ENCODE measurements at regions not wholly inside any gene's neighbourhood (a gene's known extent, or its start where the extent isn't known, plus 50 kb on each side); places are given as distances from the start of the nearest gene placed in this dataset.
"Not testable (repeated sequence)": the region's sequence is repeated elsewhere in the genome, so short reads cannot be mapped to it uniquely, and the experiment has no call there.

GRCh38 chr1:242806324-242806723, 281.8 kb upstream of the PLD5 start:
- DNase-seq = no peak

GRCh38 chr1:242805360-242805759, 280.9 kb upstream of the PLD5 start:
- DNase-seq = not testable (repeated sequence)

- no peak for DNase-seq
Measured at GRCh38 chr1:242802973-242803372, 278.5 kb upstream of the PLD5 start.

- no peak for DNase-seq
Measured at GRCh38 chr1:242800521-242800920, 276.0 kb upstream of the PLD5 start.

GRCh38 chr1:242797856-242798255, 273.4 kb upstream of the PLD5 start:
- no peak for DNase-seq

GRCh38 chr1:242788771-242789170, 264.3 kb upstream of the PLD5 start:
- no peak for DNase-seq

- peak; percentile 91 for DNase-seq
Measured at GRCh38 chr1:242787968-242788367, 263.5 kb upstream of the PLD5 start.

GRCh38 chr1:242784807-242785206, 260.3 kb upstream of the PLD5 start:
- peak; percentile 91 for DNase-seq

- DNase-seq = no peak
Measured at GRCh38 chr1:242784084-242784483, 259.6 kb upstream of the PLD5 start.

- DNase-seq = no peak
Measured at GRCh38 chr1:242774256-242774655, 249.8 kb upstream of the PLD5 start.

- DNase-seq = no peak
Measured at GRCh38 chr1:242770366-242770765, 245.9 kb upstream of the PLD5 start.

GRCh38 chr1:242764161-242764560, 239.7 kb upstream of the PLD5 start:
- no peak for DNase-seq

- DNase-seq = no peak
Measured at GRCh38 chr1:242761556-242761955, 237.1 kb upstream of the PLD5 start.

- no peak for DNase-seq
Measured at GRCh38 chr1:242754926-242755325, 230.4 kb upstream of the PLD5 start.

GRCh38 chr1:242754125-242754524, 229.6 kb upstream of the PLD5 start:
- no peak for DNase-seq

- DNase-seq = no peak
Measured at GRCh38 chr1:242747233-242747632, 222.7 kb upstream of the PLD5 start.

- DNase-seq = peak; percentile 71
Measured at GRCh38 chr1:242745079-242745478, 220.6 kb upstream of the PLD5 start.

- DNase-seq = no peak
Measured at GRCh38 chr1:242743983-242744780, 219.7 kb upstream of the PLD5 start.

- no peak for DNase-seq
Measured at GRCh38 chr1:242738702-242739645, 214.5 kb upstream of the PLD5 start.

- no peak for DNase-seq
Measured at GRCh38 chr1:242736611-242737010, 212.1 kb upstream of the PLD5 start.

- DNase-seq = no peak
Measured at GRCh38 chr1:242735323-242735722, 210.8 kb upstream of the PLD5 start.

GRCh38 chr1:242731446-242731845, 206.9 kb upstream of the PLD5 start:
- DNase-seq = peak; percentile 32

GRCh38 chr1:242728696-242729095, 204.2 kb upstream of the PLD5 start:
- DNase-seq = no peak

Measured in islet precursor cell (in vitro differentiated cells).